HG03342 (cell line): ENCODE measurements at regions not wholly inside any gene's neighbourhood (a gene's known extent, or its start where the extent isn't known, plus 50 kb on each side); places are given as distances from the start of the nearest gene placed in this dataset.
"Not testable (repeated sequence)": the region's sequence is repeated elsewhere in the genome, so short reads cannot be mapped to it uniquely, and the experiment has no call there.

ENCODE experiments used
- ATAC-seq: cut with Tn5 transposase; IDR thresholded peaks from one replicate; pipeline ENCODE4 v1.9.1; 2021; ENCODE audit warnings: mild to moderate bottlenecking, moderate library complexity; ENCODE audit not compliant: unreplicated experiment

- no peak for ATAC-seq
Measured at GRCh38 chr1:94304553-94304952, 67.2 kb upstream of the ARHGAP29 start.

- ATAC-seq = no peak
Measured at GRCh38 chr1:94303005-94303404, 65.6 kb upstream of the ARHGAP29 start.

DNA sequence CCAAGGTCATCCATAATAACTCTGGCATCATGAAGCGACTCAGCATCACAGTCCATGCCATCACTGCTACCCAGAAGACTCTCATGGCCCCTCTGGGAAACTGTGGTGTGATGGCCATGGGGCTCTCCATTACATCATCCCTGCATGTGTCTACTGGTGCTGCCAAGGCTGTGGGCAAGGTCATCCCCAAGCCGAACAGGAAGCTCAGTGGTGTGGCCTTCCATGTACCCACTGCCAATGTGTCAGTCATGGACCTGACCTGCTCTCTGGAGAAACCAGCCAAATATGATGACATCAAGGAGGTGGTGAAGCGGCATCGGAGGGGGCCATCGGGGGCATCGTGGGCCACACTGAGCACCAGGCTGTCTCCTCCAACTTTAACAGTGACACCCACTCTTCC lies 65.1 kb upstream of the ARHGAP29 start:
- no peak for ATAC-seq

GRCh38 chr1:94301186-94301585 lies 63.8 kb upstream of the ARHGAP29 start:
- no peak for ATAC-seq

DNA sequence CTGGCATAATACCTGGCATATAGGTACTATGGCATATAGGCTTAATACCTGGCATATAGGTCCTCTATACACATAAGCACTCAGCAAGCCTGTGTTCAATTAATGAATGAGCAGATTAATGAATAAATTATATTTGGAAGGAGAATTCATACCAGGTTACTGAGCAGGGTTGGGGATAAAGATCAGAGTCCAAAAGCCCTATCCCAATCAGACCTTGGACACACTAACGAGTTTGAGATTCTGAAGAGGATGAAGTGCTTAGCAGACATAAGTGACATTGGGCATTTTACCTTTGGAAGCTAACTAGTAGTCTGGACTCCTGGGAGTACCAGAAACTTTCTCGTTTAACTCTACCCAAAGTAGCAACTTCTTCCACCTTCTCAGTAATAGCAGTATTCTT lies 63.3 kb upstream of the ARHGAP29 start:
- no peak for ATAC-seq

DNA sequence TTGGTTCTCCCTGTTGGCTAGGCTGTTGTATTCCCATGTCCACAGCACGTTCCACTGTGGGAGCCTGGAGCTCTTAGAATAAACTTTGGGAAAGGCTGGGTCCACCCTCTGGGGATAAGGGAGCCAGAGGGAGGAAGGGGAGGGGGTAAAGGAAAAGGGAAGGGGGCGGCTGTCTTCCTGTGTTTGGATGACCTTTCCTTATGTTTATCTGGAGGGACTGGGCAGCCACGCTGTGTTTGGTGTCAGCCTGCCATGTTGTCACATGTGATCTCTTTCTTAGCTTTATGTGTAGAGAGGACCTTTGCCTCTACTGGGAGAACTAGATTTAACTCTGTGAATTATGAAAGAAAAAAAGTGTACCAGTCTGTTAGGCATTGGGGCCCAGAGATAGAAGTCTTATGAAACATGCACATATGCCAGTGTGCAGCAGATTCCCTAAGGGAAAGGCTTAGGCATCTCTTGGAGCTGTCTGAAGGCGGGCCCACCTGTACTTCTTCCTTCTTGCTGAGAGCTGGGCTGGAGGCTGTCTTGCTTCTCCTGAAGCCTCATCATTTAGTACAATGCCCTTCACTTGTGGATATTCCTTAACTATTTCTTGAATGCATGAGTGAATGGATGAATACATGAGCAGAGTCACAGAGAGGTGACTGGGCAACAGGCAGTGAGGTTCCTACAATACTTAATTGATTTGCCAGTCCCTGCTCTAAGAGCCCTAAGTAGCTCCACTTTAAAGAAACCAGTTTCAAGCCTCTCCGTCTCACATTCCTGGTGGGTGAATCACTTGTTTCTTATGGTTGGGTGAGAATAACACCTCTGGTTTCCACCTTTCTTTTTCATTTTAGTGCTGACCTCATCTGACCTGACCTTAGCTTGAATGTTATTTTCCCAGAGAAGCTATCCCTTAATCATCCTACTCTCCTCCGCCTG lies 62.5 kb upstream of the ARHGAP29 start:
- ATAC-seq = no peak

DNA sequence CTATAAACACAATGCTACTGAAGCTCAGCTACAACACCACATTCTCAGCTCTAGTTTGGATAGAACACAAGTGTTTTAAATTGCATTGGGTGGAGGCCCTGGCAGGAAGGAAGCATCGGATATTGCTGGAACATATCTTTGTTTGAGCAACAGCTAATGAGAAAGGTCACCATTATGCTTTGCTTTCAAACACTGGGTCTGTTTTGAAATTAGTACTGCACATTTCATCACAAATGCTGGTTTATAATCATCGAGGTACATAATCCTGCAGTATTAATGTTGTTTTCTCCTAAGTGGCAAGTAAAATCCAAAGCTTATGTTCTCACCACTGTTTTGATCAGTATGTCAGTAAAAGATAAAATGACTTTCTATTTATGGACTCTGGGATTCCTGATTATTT lies 61.5 kb upstream of the ARHGAP29 start:
- ATAC-seq = no peak

DNA sequence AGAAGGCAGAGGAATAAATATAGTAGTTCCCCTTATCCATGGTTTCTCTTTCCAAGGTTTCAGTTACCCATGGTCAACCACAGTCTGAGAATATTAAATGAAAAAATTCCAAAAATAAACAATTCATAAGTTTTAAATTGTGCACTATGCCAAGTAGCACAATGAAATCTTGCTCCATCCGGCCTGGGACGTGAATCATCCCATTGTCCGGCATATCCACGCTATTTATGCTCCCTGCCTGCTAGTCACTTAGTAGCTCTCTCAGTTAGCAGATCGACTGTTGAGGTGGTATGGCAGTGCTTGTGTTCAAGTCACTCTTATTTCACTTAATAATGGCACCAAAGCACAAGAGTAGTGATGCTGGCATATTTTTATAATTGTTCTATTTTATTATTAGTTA lies 58.6 kb upstream of the ARHGAP29 start:
- no peak for ATAC-seq

GRCh38 chr1:94292978-94293377 lies 55.6 kb upstream of the ARHGAP29 start:
- not testable (repeated sequence) for ATAC-seq

- ATAC-seq = not testable (repeated sequence)
Measured at GRCh38 chr1:94289244-94289643, 51.9 kb upstream of the ARHGAP29 start.
